GM18520 (cell line): ENCODE measurements at regions not wholly inside any gene's neighbourhood (a gene's known extent, or its start where the extent isn't known, plus 50 kb on each side); places are given as distances from the start of the nearest gene placed in this dataset.
"Not testable (repeated sequence)": the region's sequence is repeated elsewhere in the genome, so short reads cannot be mapped to it uniquely, and the experiment has no call there.

ENCODE experiments used
- ATAC-seq: cut with Tn5 transposase; IDR thresholded peaks from one replicate; pipeline ENCODE4 v1.9.1; 2021; ENCODE audit not compliant: unreplicated experiment

- not testable (repeated sequence) for ATAC-seq
Observed at GRCh38 chr21:5065240-5066211, 5455.9 kb upstream of the TPTE start.

GRCh38 chr21:5066682-5067251, 5454.6 kb upstream of the TPTE start:
- ATAC-seq: not testable (repeated sequence)

- not testable (repeated sequence) for ATAC-seq
Observed at GRCh38 chr21:5067326-5068048, 5453.9 kb upstream of the TPTE start.

GRCh38 chr21:5068649-5069048, 5452.7 kb upstream of the TPTE start:
- not testable (repeated sequence) for ATAC-seq

- ATAC-seq: not testable (repeated sequence)
Observed at GRCh38 chr21:5071180-5071579, 5450.2 kb upstream of the TPTE start.

GRCh38 chr21:5076854-5077253, 5444.5 kb upstream of the TPTE start:
- not testable (repeated sequence) for ATAC-seq

GRCh38 chr21:5079361-5079760, 5442.0 kb upstream of the TPTE start:
- not testable (repeated sequence) for ATAC-seq

GRCh38 chr21:5080015-5080414, 5441.4 kb upstream of the TPTE start:
- ATAC-seq: not testable (repeated sequence)

- ATAC-seq: not testable (repeated sequence)
Observed at GRCh38 chr21:5084246-5084645, 5437.1 kb upstream of the TPTE start.

GRCh38 chr21:5085456-5085855, 5435.9 kb upstream of the TPTE start:
- not testable (repeated sequence) for ATAC-seq

- ATAC-seq: not testable (repeated sequence)
Observed at GRCh38 chr21:5086416-5086815, 5435.0 kb upstream of the TPTE start.

- ATAC-seq: not testable (repeated sequence)
Observed at GRCh38 chr21:5088820-5089219, 5432.6 kb upstream of the TPTE start.

GRCh38 chr21:5089399-5090089, 5431.8 kb upstream of the TPTE start:
- not testable (repeated sequence) for ATAC-seq

- not testable (repeated sequence) for ATAC-seq
Observed at GRCh38 chr21:5090132-5091079, 5431.0 kb upstream of the TPTE start.

GRCh38 chr21:5091274-5091673, 5430.1 kb upstream of the TPTE start:
- not testable (repeated sequence) for ATAC-seq

- not testable (repeated sequence) for ATAC-seq
Observed at GRCh38 chr21:5095628-5096027, 5425.8 kb upstream of the TPTE start.

- not testable (repeated sequence) for ATAC-seq
Observed at GRCh38 chr21:5098010-5098743, 5423.2 kb upstream of the TPTE start.

- ATAC-seq: not testable (repeated sequence)
Observed at GRCh38 chr21:5100604-5101174, 5420.7 kb upstream of the TPTE start.

- ATAC-seq: not testable (repeated sequence)
Observed at GRCh38 chr21:5101749-5102148, 5419.6 kb upstream of the TPTE start.
